Astrocyte (in vitro differentiated cells and primary cell): ENCODE measurements at regions not wholly inside any gene's neighbourhood (a gene's known extent, or its start where the extent isn't known, plus 50 kb on each side); places are given as distances from the start of the nearest gene placed in this dataset.
A peak's percentile ranks its signal among the peaks of the same experiment; 100 is the strongest.

Experiments
- DNase-seq: peaks from one replicate; pipeline ENCODE4 v3.0.0-alpha.2; 2010; ENCODE audit warnings: low read depth
- FAIRE-seq: peaks from 2 replicates; lab custom pipeline; 2011; peaks lifted over from hg19 to GRCh38; lab: Jason Lieb, UNC
- H2AFZ ChIP-seq: 2 replicates; pipeline ENCODE4 v1.6.0; 2012; ENCODE audit warnings: low read depth, low read length, inconsistent platforms
- H3K27ac ChIP-seq: 2 replicates; pipeline ENCODE4 v1.5.1; 2011; ENCODE audit warnings: low read depth, low read length, inconsistent platforms
- H3K27me3 ChIP-seq: 2 replicates; pipeline ENCODE4 v1.6.0; 2011; ENCODE audit warnings: low read length, inconsistent platforms; ENCODE audit not compliant: insufficient read depth
- H3K36me3 ChIP-seq: 2 replicates; pipeline ENCODE4 v1.5.1; 2011; ENCODE audit warnings: low read length, inconsistent platforms; ENCODE audit not compliant: insufficient read depth
- H3K4me1 ChIP-seq: 2 replicates; pipeline ENCODE4 v1.5.1; 2011; ENCODE audit warnings: low read length, inconsistent platforms; ENCODE audit not compliant: insufficient read depth
- H3K4me2 ChIP-seq: 2 replicates; pipeline ENCODE4 v1.6.0; 2012; ENCODE audit warnings: low read length, inconsistent platforms
- H3K4me3 ChIP-seq: 2 replicates; pipeline ENCODE4 v1.5.1; 2011; ENCODE audit warnings: low read depth, mild to moderate bottlenecking, low read length, inconsistent platforms; ENCODE audit not compliant: insufficient read depth
- H3K79me2 ChIP-seq: 2 replicates; pipeline ENCODE4 v1.6.0; 2012; ENCODE audit warnings: mild to moderate bottlenecking, low read length, inconsistent platforms; ENCODE audit not compliant: insufficient read depth
- H3K9ac ChIP-seq: 2 replicates; pipeline ENCODE4 v1.6.0; 2012; ENCODE audit warnings: mild to moderate bottlenecking, low read length, inconsistent platforms
- H3K9me3 ChIP-seq: 2 replicates; pipeline ENCODE4 v1.5.1; 2012; ENCODE audit warnings: low read depth, mild to moderate bottlenecking, low read length, inconsistent platforms; ENCODE audit not compliant: insufficient read depth
- H4K20me1 ChIP-seq: 2 replicates; pipeline ENCODE4 v1.6.0; 2012; ENCODE audit warnings: low read length, inconsistent platforms; ENCODE audit not compliant: insufficient read depth
- H3K27ac Mint-ChIP-seq: one replicate; pipeline ENCODE4 v1.8.0; 2021; ENCODE audit warnings: mild to moderate bottlenecking, mixed read lengths; ENCODE audit not compliant: unreplicated experiment
- H3K27me3 Mint-ChIP-seq: one replicate; pipeline ENCODE4 v1.8.0; 2021; ENCODE audit warnings: low read depth, mixed read lengths; ENCODE audit not compliant: unreplicated experiment
- H3K36me3 Mint-ChIP-seq: one replicate; pipeline ENCODE4 v1.8.0; 2021; ENCODE audit warnings: low read depth, mixed read lengths; ENCODE audit not compliant: unreplicated experiment
- H3K4me1 Mint-ChIP-seq: one replicate; pipeline ENCODE4 v1.8.0; 2021; ENCODE audit warnings: low read depth, mixed read lengths; ENCODE audit not compliant: unreplicated experiment
- H3K4me3 Mint-ChIP-seq: one replicate; pipeline ENCODE4 v1.8.0; 2021; ENCODE audit warnings: mild to moderate bottlenecking, moderate library complexity, mixed read lengths; ENCODE audit not compliant: unreplicated experiment
- H3K9me3 Mint-ChIP-seq: one replicate; pipeline ENCODE4 v1.8.0; 2021; ENCODE audit warnings: mild to moderate bottlenecking, mixed read lengths; ENCODE audit not compliant: unreplicated experiment
- CTCF ChIP-seq: IDR thresholded peaks from 2 replicates; pipeline ENCODE4 v1.5.1; 2011; ENCODE audit warnings: low read depth, mild to moderate bottlenecking, inconsistent platforms, low read length, moderate library complexity; ENCODE audit not compliant: insufficient read depth
- EZH2 ChIP-seq: IDR thresholded peaks from 2 replicates; pipeline ENCODE4 v1.6.1; 2012; ENCODE audit warnings: mild to moderate bottlenecking, low read length, inconsistent platforms; ENCODE audit not compliant: insufficient read depth

DNA sequence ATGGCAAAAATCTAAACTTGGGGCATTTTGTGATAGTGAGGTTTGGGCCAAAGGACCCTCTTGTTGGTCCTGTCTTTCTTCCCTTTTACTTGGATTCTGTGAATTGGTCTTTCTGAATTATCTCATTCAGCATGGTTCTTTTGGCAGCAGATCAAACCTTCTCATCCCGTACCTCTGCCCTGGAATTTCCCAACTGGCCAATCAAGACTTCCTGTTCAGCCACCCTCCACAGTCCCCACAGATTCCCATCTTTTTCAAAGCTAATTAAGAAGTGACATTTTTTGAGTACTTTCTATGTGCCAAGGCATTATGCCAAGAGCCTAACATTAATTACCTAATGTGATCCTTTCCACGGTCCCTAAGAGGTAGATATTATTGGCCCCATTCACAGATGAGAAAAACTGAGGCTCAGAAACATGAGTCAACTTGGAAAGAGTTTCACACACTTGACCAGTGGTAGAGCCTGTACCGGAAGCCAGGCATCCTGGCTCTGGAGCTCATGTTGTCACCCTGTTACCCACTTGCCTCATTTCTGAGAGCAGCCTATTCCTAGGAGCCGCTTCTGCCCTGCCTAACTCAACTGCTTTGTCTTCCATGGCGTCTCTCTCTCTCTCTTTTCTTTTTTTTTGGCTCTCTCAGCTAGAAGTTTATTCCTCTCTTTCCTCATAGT is 135.9 kb downstream of the C12orf75 start:
- peak overlapping the region; percentile 41 for H3K27ac Mint-ChIP-seq
- H3K9me3 Mint-ChIP-seq, result peaks cover 1% of the 10 kb centered on the region
- peaks cover 36% of the 10 kb centered on the region for H3K4me1 Mint-ChIP-seq

DNA sequence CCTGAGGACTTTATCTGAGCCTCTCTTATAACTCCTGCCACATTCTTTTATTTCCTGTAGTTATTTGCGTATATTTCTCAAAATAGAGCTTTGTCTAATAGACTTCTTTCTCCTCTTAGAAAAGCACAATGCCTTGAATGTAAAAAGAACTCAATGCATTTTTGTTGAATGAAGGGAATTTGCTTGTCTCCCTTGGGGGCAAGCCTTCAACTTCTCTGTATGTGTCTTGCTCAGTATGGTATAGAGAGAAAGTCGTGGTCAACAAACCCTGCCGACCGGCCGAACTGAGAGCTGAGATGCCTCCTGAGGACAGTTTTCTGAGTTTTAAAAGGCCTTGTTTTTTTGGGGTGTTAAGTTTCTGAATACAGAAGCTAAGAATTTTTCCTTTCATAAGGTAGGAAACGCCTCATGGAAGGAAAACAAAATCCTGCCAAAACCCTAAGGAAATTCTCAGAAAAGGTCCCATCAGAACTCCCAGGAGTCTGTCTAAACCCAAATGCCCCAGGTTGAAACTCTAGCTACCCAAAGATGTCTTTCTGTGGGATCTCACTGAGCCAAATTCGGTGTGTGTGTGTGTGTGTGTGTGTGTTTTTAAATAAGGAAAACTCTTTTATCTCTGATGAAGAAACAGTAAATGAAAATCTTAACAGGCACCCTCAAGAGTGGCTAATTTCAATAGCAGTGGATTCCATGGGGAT is 136.6 kb downstream of the C12orf75 start:
- no peaks in the 10 kb centered on the region for H3K9me3 ChIP-seq
- FAIRE-seq, result no peak
- TF ChIP-seq CTCF (no peak), EZH2 (no peak)
- H3K36me3 ChIP-seq, result no peaks in the 10 kb centered on the region
- H3K27ac Mint-ChIP-seq, result peak overlapping the region; percentile 41
- no peak overlapping the region for H3K9ac ChIP-seq
- H3K79me2 ChIP-seq, result no peaks in the 10 kb centered on the region
- no peak overlapping the region for H3K27ac ChIP-seq
- no peaks in the 10 kb centered on the region for H3K36me3 Mint-ChIP-seq
- H3K27me3 ChIP-seq, result no peaks in the 10 kb centered on the region
- peaks cover 29% of the 10 kb centered on the region for H3K4me1 Mint-ChIP-seq
- no peak overlapping the region for H3K4me2 ChIP-seq
- H4K20me1 ChIP-seq, result no peaks in the 10 kb centered on the region
- no peak for DNase-seq
- H2AFZ ChIP-seq, result no peak overlapping the region
- H3K9me3 Mint-ChIP-seq, result peaks cover 1% of the 10 kb centered on the region
- no peak overlapping the region for H3K4me3 ChIP-seq
- no peak overlapping the region for H3K4me3 Mint-ChIP-seq
- peaks cover 12% of the 10 kb centered on the region for H3K4me1 ChIP-seq
- no peaks in the 10 kb centered on the region for H3K27me3 Mint-ChIP-seq

More for the DNA sequence above, 135.9 kb downstream of the C12orf75 start:
- Mint-ChIP-seq H3K36me3 (no peaks in the 10 kb centered on the region), H3K4me3 (no peak overlapping the region), H3K27me3 (no peaks in the 10 kb centered on the region)
- Histone ChIP-seq H3K79me2 (no peaks in the 10 kb centered on the region), H3K9ac (no peak overlapping the region), H3K4me2 (no peak overlapping the region), H3K27me3 (no peaks in the 10 kb centered on the region), H3K9me3 (no peaks in the 10 kb centered on the region), H2AFZ (no peak overlapping the region), H3K36me3 (no peaks in the 10 kb centered on the region), H3K4me1 (peaks cover 12% of the 10 kb centered on the region), H3K4me3 (no peak overlapping the region), H4K20me1 (no peaks in the 10 kb centered on the region), H3K27ac (no peak overlapping the region)
- TF ChIP-seq EZH2, result no peak
- no peak for TF ChIP-seq CTCF
- DNase-seq (no peak), FAIRE-seq (no peak)
